Karpas-422 (cell line): ENCODE measurements at regions not wholly inside any gene's neighbourhood (a gene's known extent, or its start where the extent isn't known, plus 50 kb on each side); places are given as distances from the start of the nearest gene placed in this dataset.

Experiments used
- DNase-seq: peaks from one replicate; pipeline ENCODE4 v3.0.0-alpha.2; 2015
- H2AFZ ChIP-seq: fragments of 200-600 bp; sonication (generic); 2 replicates; pipeline ENCODE4 v1.6.1; 2014; ENCODE audit warnings: antibody characterized with exemption, low read length, mixed read lengths
- H3K27ac ChIP-seq: fragments of 200-600 bp; sonication (generic); 2 replicates; pipeline ENCODE4 v1.5.1; 2014; ENCODE audit warnings: mild to moderate bottlenecking, low read length, moderate library complexity
- H3K27me3 ChIP-seq: fragments of 200-600 bp; sonication (generic); 2 replicates; pipeline ENCODE4 v1.6.1; 2014; ENCODE audit warnings: low read length, mixed read lengths
- H3K36me3 ChIP-seq: fragments of 200-600 bp; sonication (generic); 2 replicates; pipeline ENCODE4 v1.6.1; 2014; ENCODE audit warnings: low read length, mixed read lengths; ENCODE audit not compliant: insufficient read depth
- H3K4me1 ChIP-seq: fragments of 200-600 bp; sonication (generic); 2 replicates; pipeline ENCODE4 v1.6.1; 2014; ENCODE audit warnings: mild to moderate bottlenecking, low read length, mixed read lengths
- H3K4me2 ChIP-seq: fragments of 200-600 bp; sonication (generic); 2 replicates; pipeline ENCODE4 v1.6.1; 2014; ENCODE audit warnings: low read length, low read depth, mild to moderate bottlenecking; ENCODE audit not compliant: poor library complexity, severe bottlenecking
- H3K4me3 ChIP-seq: fragments of 200-600 bp; sonication (generic); 2 replicates; pipeline ENCODE4 v1.5.1; 2014; ENCODE audit warnings: mild to moderate bottlenecking, antibody characterized with exemption, low read length, mixed read lengths
- H3K79me2 ChIP-seq: fragments of 200-600 bp; sonication (generic); 2 replicates; pipeline ENCODE4 v1.6.1; 2014; ENCODE audit warnings: mild to moderate bottlenecking, low read length, mixed read lengths
- H3K9ac ChIP-seq: fragments of 200-600 bp; sonication (generic); 2 replicates; pipeline ENCODE4 v1.6.0; 2014; ENCODE audit warnings: low read length
- H3K9me2 ChIP-seq: fragments of 200-600 bp; sonication (generic), shearing (Covaris generic); replicated peaks from 2 replicates; pipeline ENCODE4 v1.6.0; 2014; ENCODE audit warnings: mild to moderate bottlenecking, low read length, moderate library complexity; ENCODE audit not compliant: insufficient read depth
- H3K9me3 ChIP-seq: fragments of 300-700, 200-600 bp; sonication (generic); 2 replicates; pipeline ENCODE4 v1.6.1; 2014; ENCODE audit warnings: low read length, mixed read lengths
- H4K20me1 ChIP-seq: fragments of 200-600 bp; sonication (generic); 2 replicates; pipeline ENCODE4 v1.6.1; 2014; ENCODE audit warnings: mild to moderate bottlenecking, antibody characterized with exemption, low read length, low read depth; ENCODE audit not compliant: insufficient read depth

GRCh38 chr17:69870091-69870530 lies 204.9 kb upstream of the KCNJ16 start:
- Histone ChIP-seq H3K4me2 (peak overlapping the region; percentile 17), H3K27ac (no peak overlapping the region), H4K20me1 (no peaks in the 10 kb centered on the region), H3K9ac (no peak overlapping the region), H3K27me3 (no peaks in the 10 kb centered on the region), H3K9me2 (no peaks in the 10 kb centered on the region), H3K36me3 (no peaks in the 10 kb centered on the region), H2AFZ (no peak overlapping the region), H3K4me3 (no peak overlapping the region), H3K4me1 (peaks cover 19% of the 10 kb centered on the region), H3K79me2 (no peaks in the 10 kb centered on the region), H3K9me3 (no peaks in the 10 kb centered on the region)
- DNase-seq = peak; percentile 55

GRCh38 chr17:69870751-69871199 lies 204.2 kb upstream of the KCNJ16 start:
- Histone ChIP-seq H3K36me3 (no peaks in the 10 kb centered on the region), H3K4me1 (peaks cover 19% of the 10 kb centered on the region), H4K20me1 (no peaks in the 10 kb centered on the region), H3K9me2 (no peaks in the 10 kb centered on the region), H3K27me3 (no peaks in the 10 kb centered on the region), H2AFZ (no peak overlapping the region), H3K9me3 (no peaks in the 10 kb centered on the region), H3K4me3 (no peak overlapping the region), H3K4me2 (no peak overlapping the region), H3K27ac (no peak overlapping the region), H3K9ac (no peak overlapping the region), H3K79me2 (no peaks in the 10 kb centered on the region)
- DNase-seq = no peak

GRCh38 chr17:69871318-69871717 lies 203.7 kb upstream of the KCNJ16 start:
- DNase-seq = no peak
- Histone ChIP-seq H3K4me3 (no peak overlapping the region), H3K9ac (no peak overlapping the region), H3K79me2 (no peaks in the 10 kb centered on the region), H3K4me2 (no peak overlapping the region), H3K27ac (no peak overlapping the region), H3K4me1 (peaks cover 19% of the 10 kb centered on the region), H3K27me3 (no peaks in the 10 kb centered on the region), H3K9me2 (no peaks in the 10 kb centered on the region), H3K36me3 (no peaks in the 10 kb centered on the region), H2AFZ (no peak overlapping the region), H4K20me1 (no peaks in the 10 kb centered on the region), H3K9me3 (no peaks in the 10 kb centered on the region)

DNA sequence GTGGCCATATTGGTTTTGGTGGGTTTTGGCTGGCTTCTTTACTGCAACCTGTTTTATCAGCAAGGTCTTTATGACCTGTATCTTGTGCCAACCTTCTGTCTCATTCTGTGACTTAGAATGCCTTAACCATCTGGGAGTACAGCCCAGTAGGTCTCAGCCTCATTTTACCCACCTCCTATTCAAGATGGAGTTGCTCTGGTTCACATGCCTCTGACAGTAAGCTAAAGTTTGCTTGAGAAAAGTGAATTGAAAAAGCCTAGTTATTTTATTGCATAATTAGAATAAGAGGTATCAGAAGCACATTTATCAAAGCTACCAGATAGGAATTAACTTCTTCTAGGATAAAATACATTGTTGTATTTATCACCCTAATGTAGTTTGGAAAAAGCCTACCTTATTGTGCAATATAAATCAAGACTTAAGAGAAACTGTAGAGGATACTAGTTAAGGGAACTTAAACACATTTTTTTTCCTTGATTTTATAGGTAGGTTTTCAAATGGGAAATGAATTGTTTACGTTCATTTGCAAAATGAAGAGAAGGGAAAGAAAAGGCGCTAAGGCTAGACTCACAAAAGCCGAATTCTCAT lies 202.3 kb upstream of the KCNJ16 start:
- peaks cover 22% of the 10 kb centered on the region for H3K4me1 ChIP-seq
- H3K4me2 ChIP-seq = no peak overlapping the region
- no peaks in the 10 kb centered on the region for H3K36me3 ChIP-seq
- no peak overlapping the region for H3K9ac ChIP-seq
- DNase-seq = no peak
- no peak overlapping the region for H3K4me3 ChIP-seq
- no peaks in the 10 kb centered on the region for H3K79me2 ChIP-seq
- H3K27me3 ChIP-seq = no peaks in the 10 kb centered on the region
- no peaks in the 10 kb centered on the region for H3K9me2 ChIP-seq
- H3K27ac ChIP-seq = no peak overlapping the region
- H4K20me1 ChIP-seq = no peaks in the 10 kb centered on the region
- H2AFZ ChIP-seq = no peak overlapping the region
- no peaks in the 10 kb centered on the region for H3K9me3 ChIP-seq

DNA sequence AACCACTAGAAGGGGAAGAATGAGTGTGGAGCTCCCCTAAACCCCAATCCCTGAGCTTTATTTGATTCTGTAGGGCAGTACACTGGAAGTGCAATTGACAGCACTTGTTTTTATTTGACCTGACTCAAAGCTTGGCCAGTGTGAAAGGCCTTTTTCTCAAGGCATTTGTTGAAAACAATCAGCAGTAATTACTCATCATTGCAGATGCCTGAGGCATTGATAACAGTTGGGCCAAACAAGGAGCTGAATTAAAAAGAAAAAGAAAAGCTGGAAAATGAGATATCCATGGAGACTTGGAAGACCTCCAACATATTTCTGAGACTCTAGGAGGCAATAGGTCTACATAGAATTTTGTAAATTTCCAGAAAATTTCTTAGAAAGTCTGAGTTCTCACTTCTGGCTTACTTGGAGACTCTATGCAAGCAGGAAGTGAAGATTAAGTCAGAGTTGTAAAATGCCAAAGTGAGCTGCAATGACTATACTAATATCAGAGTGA lies 200.8 kb upstream of the KCNJ16 start:
- DNase-seq = no peak
- Histone ChIP-seq H3K79me2 (no peaks in the 10 kb centered on the region), H3K27ac (no peak overlapping the region), H3K9me2 (no peaks in the 10 kb centered on the region), H2AFZ (no peak overlapping the region), H3K9ac (no peak overlapping the region), H3K27me3 (no peaks in the 10 kb centered on the region), H4K20me1 (no peaks in the 10 kb centered on the region), H3K4me1 (peaks cover 26% of the 10 kb centered on the region), H3K4me3 (no peak overlapping the region), H3K4me2 (no peak overlapping the region), H3K9me3 (no peaks in the 10 kb centered on the region), H3K36me3 (no peaks in the 10 kb centered on the region)

GRCh38 chr17:69876757-69877156 lies 198.3 kb upstream of the KCNJ16 start:
- Histone ChIP-seq H3K27me3 (no peaks in the 10 kb centered on the region), H3K4me1 (peaks cover 7% of the 10 kb centered on the region; the same call in 1 of the 2 replicates), H3K9me2 (no peaks in the 10 kb centered on the region), H3K36me3 (no peaks in the 10 kb centered on the region), H3K9ac (no peak overlapping the region), H3K27ac (no peak overlapping the region), H3K4me3 (no peak overlapping the region), H2AFZ (no peak overlapping the region), H3K4me2 (no peak overlapping the region), H3K79me2 (no peaks in the 10 kb centered on the region), H3K9me3 (no peaks in the 10 kb centered on the region), H4K20me1 (no peaks in the 10 kb centered on the region)
- no peak for DNase-seq

DNA sequence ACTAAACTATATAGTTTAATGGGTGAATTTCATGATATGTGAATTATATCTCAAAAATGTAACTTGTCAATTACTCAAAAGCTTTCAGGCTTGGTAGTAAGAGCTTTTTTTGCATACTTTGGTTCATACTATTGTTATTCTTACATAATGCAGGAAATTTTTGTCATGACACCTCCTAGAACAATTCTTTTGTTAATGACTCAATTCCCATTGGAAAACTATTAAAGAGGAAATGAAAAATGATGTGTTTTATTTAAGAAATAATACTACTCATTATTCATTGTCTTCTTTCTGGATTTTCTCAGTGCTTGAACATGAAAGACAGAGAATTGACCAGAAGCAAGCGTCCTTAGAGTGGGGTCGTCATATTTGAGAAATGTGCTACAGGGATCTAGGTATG lies 196.4 kb upstream of the KCNJ16 start:
- Histone ChIP-seq H3K27me3 (no peaks in the 10 kb centered on the region), H3K79me2 (no peaks in the 10 kb centered on the region), H3K9me3 (no peaks in the 10 kb centered on the region), H3K9ac (no peak overlapping the region), H3K9me2 (no peaks in the 10 kb centered on the region), H3K4me3 (no peak overlapping the region), H3K4me2 (no peak overlapping the region), H2AFZ (no peak overlapping the region), H3K36me3 (no peaks in the 10 kb centered on the region), H3K27ac (no peak overlapping the region), H3K4me1 (peaks cover 7% of the 10 kb centered on the region; the same call in 1 of the 2 replicates), H4K20me1 (no peaks in the 10 kb centered on the region)
- DNase-seq = no peak

- H3K36me3 ChIP-seq = no peaks in the 10 kb centered on the region
- H3K9me2 ChIP-seq = no peaks in the 10 kb centered on the region
- H3K9me3 ChIP-seq = no peaks in the 10 kb centered on the region
- H3K27ac ChIP-seq = no peak overlapping the region
- no peak for DNase-seq
- peaks cover 7% of the 10 kb centered on the region; the same call in 1 of the 2 replicates for H3K4me1 ChIP-seq
- H3K4me2 ChIP-seq = no peak overlapping the region
- no peak overlapping the region for H3K4me3 ChIP-seq
- no peaks in the 10 kb centered on the region for H4K20me1 ChIP-seq
- no peak overlapping the region for H3K9ac ChIP-seq
- H3K27me3 ChIP-seq = no peaks in the 10 kb centered on the region
- no peak overlapping the region for H2AFZ ChIP-seq
- H3K79me2 ChIP-seq = no peaks in the 10 kb centered on the region
Measured at GRCh38 chr17:69879576-69879975, 195.4 kb upstream of the KCNJ16 start.
